ENCODE measurements at regions not wholly inside any gene's neighbourhood (a gene's known extent, or its start where the extent isn't known, plus 50 kb on each side); places are given as distances from the start of the nearest gene placed in this dataset.
"Not testable (repeated sequence)": the region's sequence is repeated elsewhere in the genome, so short reads cannot be mapped to it uniquely, and the experiment has no call there.

- DNase-seq = not testable (repeated sequence)
Observed at GRCh38 chr7:9919-10318, 182.5 kb upstream of the FAM20C start.

GRCh38 chr7:32565-33280 lies 159.6 kb upstream of the FAM20C start:
- not testable (repeated sequence) for DNase-seq

GRCh38 chr7:35121-35541 lies 157.2 kb upstream of the FAM20C start:
- DNase-seq = not testable (repeated sequence)

GRCh38 chr7:36539-36938 lies 155.8 kb upstream of the FAM20C start:
- not testable (repeated sequence) for DNase-seq

- not testable (repeated sequence) for DNase-seq
Observed at GRCh38 chr7:37656-38055, 154.7 kb upstream of the FAM20C start.

GRCh38 chr7:38444-38843 lies 153.9 kb upstream of the FAM20C start:
- not testable (repeated sequence) for DNase-seq

- not testable (repeated sequence) for DNase-seq
Observed at GRCh38 chr7:39984-40740, 152.2 kb upstream of the FAM20C start.

GRCh38 chr7:40799-41750 lies 151.3 kb upstream of the FAM20C start:
- no peak for DNase-seq

- DNase-seq = no peak
Observed at GRCh38 chr7:41917-42565, 150.3 kb upstream of the FAM20C start.

GRCh38 chr7:43791-44540 lies 148.4 kb upstream of the FAM20C start:
- no peak for DNase-seq

- DNase-seq = no peak
Observed at GRCh38 chr7:44541-44896, 147.9 kb upstream of the FAM20C start.

- no peak for DNase-seq
Observed at GRCh38 chr7:45106-46090, 147.0 kb upstream of the FAM20C start.

GRCh38 chr7:46123-46829 lies 146.1 kb upstream of the FAM20C start:
- DNase-seq = no peak

GRCh38 chr7:46830-47140 lies 145.6 kb upstream of the FAM20C start:
- no peak for DNase-seq

- no peak for DNase-seq
Observed at GRCh38 chr7:51456-52068, 140.8 kb upstream of the FAM20C start.

- no peak for DNase-seq
Observed at GRCh38 chr7:52100-52499, 140.3 kb upstream of the FAM20C start.

GRCh38 chr7:53531-53930 lies 138.8 kb upstream of the FAM20C start:
- no peak for DNase-seq

GRCh38 chr7:54615-55014 lies 137.8 kb upstream of the FAM20C start:
- no peak for DNase-seq

- DNase-seq = no peak
Observed at GRCh38 chr7:55690-56248, 136.6 kb upstream of the FAM20C start.
